H1 (cell line): ENCODE measurements at regions not wholly inside any gene's neighbourhood (a gene's known extent, or its start where the extent isn't known, plus 50 kb on each side); places are given as distances from the start of the nearest gene placed in this dataset.

Experiments used
- EGR1 ChIP-seq: IDR thresholded peaks from 2 replicates; pipeline ENCODE4 v1.6.1; 2011; ENCODE audit warnings: low read depth, low read length, borderline replicate concordance
- KDM4A ChIP-seq: IDR thresholded peaks from one replicate; pipeline ENCODE4 v1.7.1; 2012; ENCODE audit warnings: low read depth, mild to moderate bottlenecking, moderate library complexity, low read length, inconsistent platforms; ENCODE audit not compliant: severe bottlenecking

- no peak for TF ChIP-seq EGR1
- TF ChIP-seq KDM4A, result no peak
- TF ChIP-seq, all 59 proteins: peak for 0
These were observed 244.7 kb upstream of the IRF2BP2 start (continued) for GRCh38 chr1:234854645-234855039.
